ENCODE measurements at regions not wholly inside any gene's neighbourhood (a gene's known extent, or its start where the extent isn't known, plus 50 kb on each side); places are given as distances from the start of the nearest gene placed in this dataset.
"Not testable (repeated sequence)": the region's sequence is repeated elsewhere in the genome, so short reads cannot be mapped to it uniquely, and the experiment has no call there.

DNA sequence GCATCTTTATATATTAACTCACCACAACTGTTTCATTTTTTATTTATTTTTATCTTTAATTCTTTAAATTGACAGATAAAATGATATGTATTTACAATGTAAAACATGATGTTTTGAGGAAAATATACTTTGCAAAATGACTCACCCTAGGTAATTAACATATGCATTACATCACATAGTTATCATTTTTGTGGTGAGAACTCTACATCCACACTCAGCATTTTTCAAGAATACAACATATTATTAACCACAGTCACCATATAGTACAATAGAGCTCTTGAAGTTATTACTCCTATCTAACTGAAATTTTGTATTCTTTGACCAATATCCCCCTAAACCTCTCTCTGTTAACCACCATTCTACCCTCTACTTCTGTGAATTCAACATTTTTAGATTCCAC is 194.7 kb upstream of the KIF2B start:
- TF ChIP-seq, protein P1, sequence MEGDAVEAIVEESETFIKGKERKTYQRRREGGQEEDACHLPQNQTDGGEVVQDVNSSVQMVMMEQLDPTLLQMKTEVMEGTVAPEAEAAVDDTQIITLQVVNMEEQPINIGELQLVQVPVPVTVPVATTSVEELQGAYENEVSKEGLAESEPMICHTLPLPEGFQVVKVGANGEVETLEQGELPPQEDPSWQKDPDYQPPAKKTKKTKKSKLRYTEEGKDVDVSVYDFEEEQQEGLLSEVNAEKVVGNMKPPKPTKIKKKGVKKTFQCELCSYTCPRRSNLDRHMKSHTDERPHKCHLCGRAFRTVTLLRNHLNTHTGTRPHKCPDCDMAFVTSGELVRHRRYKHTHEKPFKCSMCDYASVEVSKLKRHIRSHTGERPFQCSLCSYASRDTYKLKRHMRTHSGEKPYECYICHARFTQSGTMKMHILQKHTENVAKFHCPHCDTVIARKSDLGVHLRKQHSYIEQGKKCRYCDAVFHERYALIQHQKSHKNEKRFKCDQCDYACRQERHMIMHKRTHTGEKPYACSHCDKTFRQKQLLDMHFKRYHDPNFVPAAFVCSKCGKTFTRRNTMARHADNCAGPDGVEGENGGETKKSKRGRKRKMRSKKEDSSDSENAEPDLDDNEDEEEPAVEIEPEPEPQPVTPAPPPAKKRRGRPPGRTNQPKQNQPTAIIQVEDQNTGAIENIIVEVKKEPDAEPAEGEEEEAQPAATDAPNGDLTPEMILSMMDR (IDR thresholded peaks at IDR 0.05; ENCODE audit: low read depth, low read length): no peak
- DNase-seq (ENCODE audit: low read depth in 2 of 2): peak; percentile 8 to 74
- no peak overlapping the region for H3K4me3 ChIP-seq (replicated peaks in 1 of 2; ENCODE audit: low read depth in 2 of 2, low read length in 2 of 2)

GRCh38 chr17:53627511-53627910 is 195.2 kb upstream of the KIF2B start:
- H3K4me3 ChIP-seq (replicated peaks in 1 of 2; ENCODE audit: low read depth in 2 of 2, low read length in 2 of 2): no peak overlapping the region
- TF ChIP-seq, protein P1 (IDR thresholded peaks at IDR 0.05; ENCODE audit: low read depth, low read length): no peak
- peak; percentile 18 to 73 for DNase-seq (ENCODE audit: low read depth in 2 of 2)

- TF ChIP-seq, protein P1 (IDR thresholded peaks at IDR 0.05; ENCODE audit: low read depth, low read length): no peak
- DNase-seq (ENCODE audit: low read depth in 2 of 2): peak; percentile 15 to 64
- no peak overlapping the region for H3K4me3 ChIP-seq (replicated peaks in 1 of 2; ENCODE audit: low read depth in 2 of 2, low read length in 2 of 2)
Observed at GRCh38 chr17:53626286-53626685, 196.4 kb upstream of the KIF2B start.

GRCh38 chr17:53619025-53619424 is 203.7 kb upstream of the KIF2B start:
- H3K4me3 ChIP-seq (replicated peaks in 1 of 2; ENCODE audit: low read depth in 2 of 2, low read length in 2 of 2): no peak overlapping the region
- no peak for DNase-seq (ENCODE audit: low read depth in 2 of 2)
- TF ChIP-seq, protein P1 (IDR thresholded peaks at IDR 0.05; ENCODE audit: low read depth, low read length): no peak

- H3K4me3 ChIP-seq (replicated peaks in 1 of 2; ENCODE audit: low read depth in 2 of 2, low read length in 2 of 2); DNase-seq (ENCODE audit: low read depth in 2 of 2): not testable (repeated sequence)
Observed at GRCh38 chr17:53608208-53608607, 214.5 kb upstream of the KIF2B start.

DNA sequence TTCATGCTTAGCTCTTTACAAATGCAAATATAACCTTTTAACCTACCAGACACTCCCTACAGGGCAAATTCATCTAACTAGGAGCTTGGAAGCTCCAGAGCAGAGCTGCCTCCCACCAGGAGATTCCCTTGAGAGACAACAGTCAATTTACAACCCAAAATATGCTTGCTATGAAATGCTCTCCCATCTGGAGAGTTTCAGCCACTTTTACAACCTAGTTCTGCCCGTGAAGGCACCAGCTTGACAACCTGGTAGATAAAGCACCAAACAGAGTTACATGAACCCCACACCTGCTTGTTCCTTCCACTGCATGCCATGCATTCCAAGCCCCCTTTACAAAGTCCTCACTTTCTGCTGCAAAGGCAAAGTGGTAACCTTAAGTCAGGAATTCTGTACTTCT is 215.3 kb upstream of the KIF2B start:
- no peak for DNase-seq (ENCODE audit: low read depth in 2 of 2)
- no peak overlapping the region for H3K4me3 ChIP-seq (replicated peaks in 1 of 2; ENCODE audit: low read depth in 2 of 2, low read length in 2 of 2)
- TF ChIP-seq, protein P1 (IDR thresholded peaks at IDR 0.05; ENCODE audit: low read depth, low read length): no peak

- no peak for DNase-seq (ENCODE audit: low read depth in 2 of 2)
- H3K4me3 ChIP-seq (replicated peaks in 1 of 2; ENCODE audit: low read depth in 2 of 2, low read length in 2 of 2): no peak overlapping the region
- TF ChIP-seq, protein P1 (IDR thresholded peaks at IDR 0.05; ENCODE audit: low read depth, low read length): no peak
Observed at GRCh38 chr17:53588317-53588716, 234.4 kb upstream of the KIF2B start.

Data from cardiac fibroblast (primary cell).